ENCODE measurements at regions not wholly inside any gene's neighbourhood (a gene's known extent, or its start where the extent isn't known, plus 50 kb on each side); places are given as distances from the start of the nearest gene placed in this dataset.

GRCh38 chr21:15274701-15275485 is 210.1 kb upstream of the NRIP1 start:
- no peak overlapping the region for H3K27ac ChIP-seq (ENCODE audit: low read length)
- DNase-seq, result no peak
- no peaks in the 10 kb centered on the region for H3K4me1 ChIP-seq (ENCODE audit: control insufficient read depth, insufficient read depth, low read length)
- 77% methylated on average over 5 of the region's 5 CpGs for WGBS (ENCODE audit: insufficient coverage, low lambda C conversion rate)
- no peak overlapping the region for H3K4me3 ChIP-seq (ENCODE audit: low read length)
- no peaks in the 10 kb centered on the region for H3K27me3 ChIP-seq (ENCODE audit: control insufficient read depth, insufficient read depth, low read length)
- H3K9me3 ChIP-seq (ENCODE audit: control insufficient read depth, low read depth, low read length), result no peaks in the 10 kb centered on the region
- H3K36me3 ChIP-seq (ENCODE audit: control insufficient read depth, insufficient read depth, low read length), result no peaks in the 10 kb centered on the region

GRCh38 chr21:15275615-15276235 is 210.9 kb upstream of the NRIP1 start:
- H3K27ac ChIP-seq (ENCODE audit: low read length), result no peak overlapping the region
- no peaks in the 10 kb centered on the region for H3K27me3 ChIP-seq (ENCODE audit: control insufficient read depth, insufficient read depth, low read length)
- H3K4me1 ChIP-seq (ENCODE audit: control insufficient read depth, insufficient read depth, low read length), result no peaks in the 10 kb centered on the region
- WGBS (ENCODE audit: insufficient coverage, low lambda C conversion rate), result 62% methylated on average over 2 of the region's 6 CpGs
- H3K9me3 ChIP-seq (ENCODE audit: control insufficient read depth, low read depth, low read length), result no peaks in the 10 kb centered on the region
- H3K4me3 ChIP-seq (ENCODE audit: low read length), result no peak overlapping the region
- no peaks in the 10 kb centered on the region for H3K36me3 ChIP-seq (ENCODE audit: control insufficient read depth, insufficient read depth, low read length)
- DNase-seq, result peak in 1 of 2 donors; percentile 27

- DNase-seq, result peak in 1 of 2 donors; percentile 20
- Histone ChIP-seq H3K9me3 (ENCODE audit: control insufficient read depth, low read depth, low read length) (no peaks in the 10 kb centered on the region), H3K27ac (ENCODE audit: low read length) (no peak overlapping the region), H3K27me3 (ENCODE audit: control insufficient read depth, insufficient read depth, low read length) (no peaks in the 10 kb centered on the region), H3K36me3 (ENCODE audit: control insufficient read depth, insufficient read depth, low read length) (no peaks in the 10 kb centered on the region), H3K4me1 (ENCODE audit: control insufficient read depth, insufficient read depth, low read length) (no peaks in the 10 kb centered on the region), H3K4me3 (ENCODE audit: low read length) (no peak overlapping the region)
- no CpG with 5 or more reads among the region's 2 CpGs for WGBS (ENCODE audit: insufficient coverage, low lambda C conversion rate)
Measured at GRCh38 chr21:15276243-15276642, 211.4 kb upstream of the NRIP1 start.

GRCh38 chr21:15277466-15277865 is 212.7 kb upstream of the NRIP1 start:
- Histone ChIP-seq H3K36me3 (ENCODE audit: control insufficient read depth, insufficient read depth, low read length) (no peaks in the 10 kb centered on the region), H3K27ac (ENCODE audit: low read length) (no peak overlapping the region), H3K4me3 (ENCODE audit: low read length) (no peak overlapping the region), H3K27me3 (ENCODE audit: control insufficient read depth, insufficient read depth, low read length) (no peaks in the 10 kb centered on the region), H3K9me3 (ENCODE audit: control insufficient read depth, low read depth, low read length) (no peaks in the 10 kb centered on the region), H3K4me1 (ENCODE audit: control insufficient read depth, insufficient read depth, low read length) (no peaks in the 10 kb centered on the region)
- DNase-seq, result no peak

GRCh38 chr21:15278279-15278678 is 213.5 kb upstream of the NRIP1 start:
- no peak for DNase-seq
- Histone ChIP-seq H3K4me3 (ENCODE audit: low read length) (no peak overlapping the region), H3K27ac (ENCODE audit: low read length) (no peak overlapping the region), H3K4me1 (ENCODE audit: control insufficient read depth, insufficient read depth, low read length) (no peaks in the 10 kb centered on the region), H3K36me3 (ENCODE audit: control insufficient read depth, insufficient read depth, low read length) (no peaks in the 10 kb centered on the region), H3K27me3 (ENCODE audit: control insufficient read depth, insufficient read depth, low read length) (no peaks in the 10 kb centered on the region), H3K9me3 (ENCODE audit: control insufficient read depth, low read depth, low read length) (no peaks in the 10 kb centered on the region)
- WGBS (ENCODE audit: insufficient coverage, low lambda C conversion rate), result 96% methylated on average over 4 of the region's 5 CpGs

GRCh38 chr21:15278851-15279250 is 214.1 kb upstream of the NRIP1 start:
- no peaks in the 10 kb centered on the region for H3K9me3 ChIP-seq (ENCODE audit: control insufficient read depth, low read depth, low read length)
- no peaks in the 10 kb centered on the region for H3K27me3 ChIP-seq (ENCODE audit: control insufficient read depth, insufficient read depth, low read length)
- no peaks in the 10 kb centered on the region for H3K36me3 ChIP-seq (ENCODE audit: control insufficient read depth, insufficient read depth, low read length)
- H3K4me3 ChIP-seq (ENCODE audit: low read length), result no peak overlapping the region
- no peaks in the 10 kb centered on the region for H3K4me1 ChIP-seq (ENCODE audit: control insufficient read depth, insufficient read depth, low read length)
- 100% methylated on average over 1 of the region's 4 CpGs for WGBS (ENCODE audit: insufficient coverage, low lambda C conversion rate)
- H3K27ac ChIP-seq (ENCODE audit: low read length), result no peak overlapping the region
- no peak for DNase-seq

- WGBS (ENCODE audit: insufficient coverage, low lambda C conversion rate), result 100% methylated on average over 1 of the region's 1 CpG
Measured at GRCh38 chr21:15279482-15279881, 214.7 kb upstream of the NRIP1 start.

GRCh38 chr21:15281714-15282113 is 216.9 kb upstream of the NRIP1 start:
- Histone ChIP-seq H3K4me1 (ENCODE audit: control insufficient read depth, insufficient read depth, low read length) (no peaks in the 10 kb centered on the region), H3K36me3 (ENCODE audit: control insufficient read depth, insufficient read depth, low read length) (no peaks in the 10 kb centered on the region), H3K4me3 (ENCODE audit: low read length) (no peak overlapping the region), H3K27ac (ENCODE audit: low read length) (no peak overlapping the region), H3K27me3 (ENCODE audit: control insufficient read depth, insufficient read depth, low read length) (no peaks in the 10 kb centered on the region), H3K9me3 (ENCODE audit: control insufficient read depth, low read depth, low read length) (no peaks in the 10 kb centered on the region)
- DNase-seq, result no peak
- 100% methylated on average over 1 of the region's 3 CpGs for WGBS (ENCODE audit: insufficient coverage, low lambda C conversion rate)

More at GRCh38 chr21:15279482-15279881, 214.7 kb upstream of the NRIP1 start:
- no peaks in the 10 kb centered on the region for H3K9me3 ChIP-seq (ENCODE audit: control insufficient read depth, low read depth, low read length)
- no peaks in the 10 kb centered on the region for H3K4me1 ChIP-seq (ENCODE audit: control insufficient read depth, insufficient read depth, low read length)
- H3K27me3 ChIP-seq (ENCODE audit: control insufficient read depth, insufficient read depth, low read length), result no peaks in the 10 kb centered on the region
- no peak overlapping the region for H3K27ac ChIP-seq (ENCODE audit: low read length)
- no peak for DNase-seq
- no peak overlapping the region for H3K4me3 ChIP-seq (ENCODE audit: low read length)
- no peaks in the 10 kb centered on the region for H3K36me3 ChIP-seq (ENCODE audit: control insufficient read depth, insufficient read depth, low read length)

GRCh38 chr21:15282665-15283064 is 217.9 kb upstream of the NRIP1 start:
- Histone ChIP-seq H3K36me3 (ENCODE audit: control insufficient read depth, insufficient read depth, low read length) (no peaks in the 10 kb centered on the region), H3K4me1 (ENCODE audit: control insufficient read depth, insufficient read depth, low read length) (no peaks in the 10 kb centered on the region), H3K9me3 (ENCODE audit: control insufficient read depth, low read depth, low read length) (no peaks in the 10 kb centered on the region), H3K4me3 (ENCODE audit: low read length) (no peak overlapping the region), H3K27ac (ENCODE audit: low read length) (no peak overlapping the region), H3K27me3 (ENCODE audit: control insufficient read depth, insufficient read depth, low read length) (no peaks in the 10 kb centered on the region)
- WGBS (ENCODE audit: insufficient coverage, low lambda C conversion rate), result no CpG with 5 or more reads among the region's 1 CpG
- no peak for DNase-seq

GRCh38 chr21:15283138-15283537 is 218.3 kb upstream of the NRIP1 start:
- Histone ChIP-seq H3K4me1 (ENCODE audit: control insufficient read depth, insufficient read depth, low read length) (no peaks in the 10 kb centered on the region), H3K9me3 (ENCODE audit: control insufficient read depth, low read depth, low read length) (no peaks in the 10 kb centered on the region), H3K36me3 (ENCODE audit: control insufficient read depth, insufficient read depth, low read length) (no peaks in the 10 kb centered on the region), H3K4me3 (ENCODE audit: low read length) (no peak overlapping the region), H3K27ac (ENCODE audit: low read length) (no peak overlapping the region), H3K27me3 (ENCODE audit: control insufficient read depth, insufficient read depth, low read length) (no peaks in the 10 kb centered on the region)
- DNase-seq, result no peak

GRCh38 chr21:15283789-15284188 is 219.0 kb upstream of the NRIP1 start:
- H3K4me3 ChIP-seq (ENCODE audit: low read length), result no peak overlapping the region
- no peak for DNase-seq
- H3K9me3 ChIP-seq (ENCODE audit: control insufficient read depth, low read depth, low read length), result no peaks in the 10 kb centered on the region
- H3K27ac ChIP-seq (ENCODE audit: low read length), result no peak overlapping the region
- 33% methylated on average over 1 of the region's 2 CpGs for WGBS (ENCODE audit: insufficient coverage, low lambda C conversion rate)
- H3K4me1 ChIP-seq (ENCODE audit: control insufficient read depth, insufficient read depth, low read length), result no peaks in the 10 kb centered on the region
- H3K36me3 ChIP-seq (ENCODE audit: control insufficient read depth, insufficient read depth, low read length), result no peaks in the 10 kb centered on the region
- H3K27me3 ChIP-seq (ENCODE audit: control insufficient read depth, insufficient read depth, low read length), result no peaks in the 10 kb centered on the region
